Hematopoietic multipotent progenitor cell treated with erythropoietin and hydrocortisone succinate and interleukin-3 and kit ligand, for 8 days (in vitro differentiated cells): ENCODE measurements at regions not wholly inside any gene's neighbourhood (a gene's known extent, or its start where the extent isn't known, plus 50 kb on each side); places are given as distances from the start of the nearest gene placed in this dataset.
"Not testable (repeated sequence)": the region's sequence is repeated elsewhere in the genome, so short reads cannot be mapped to it uniquely, and the experiment has no call there.

Experiments used
- DNase-seq: peaks from one replicate; pipeline ENCODE4 v3.0.0-alpha.2; 2015

GRCh38 chr7:91719008-91719407 lies 161.5 kb downstream of the MTERF1 start:
- DNase-seq = no peak

- no peak for DNase-seq
These were observed 160.1 kb downstream of the MTERF1 start for GRCh38 chr7:91720260-91720937.

GRCh38 chr7:91722831-91723230 lies 157.7 kb downstream of the MTERF1 start:
- DNase-seq = no peak

- not testable (repeated sequence) for DNase-seq
These were observed 151.5 kb downstream of the MTERF1 start for GRCh38 chr7:91729046-91729445.

GRCh38 chr7:91731976-91732375 lies 148.5 kb downstream of the MTERF1 start:
- DNase-seq = no peak

GRCh38 chr7:91749418-91749817 lies 131.1 kb downstream of the MTERF1 start:
- no peak for DNase-seq

- DNase-seq = no peak
These were observed 130.4 kb downstream of the MTERF1 start for GRCh38 chr7:91750091-91750490.

- DNase-seq = no peak
These were observed 128.4 kb downstream of the MTERF1 start for GRCh38 chr7:91752102-91752501.

GRCh38 chr7:91754280-91754679 lies 126.2 kb downstream of the MTERF1 start:
- not testable (repeated sequence) for DNase-seq

- not testable (repeated sequence) for DNase-seq
These were observed 125.4 kb downstream of the MTERF1 start for GRCh38 chr7:91755121-91755520.

GRCh38 chr7:91759205-91759863 lies 121.2 kb downstream of the MTERF1 start:
- no peak for DNase-seq

GRCh38 chr7:91767820-91768219 lies 112.7 kb downstream of the MTERF1 start:
- no peak for DNase-seq

- DNase-seq = no peak
These were observed 109.1 kb downstream of the MTERF1 start for GRCh38 chr7:91771394-91771793.

GRCh38 chr7:91771921-91772815 lies 108.3 kb downstream of the MTERF1 start:
- DNase-seq = no peak

GRCh38 chr7:91776171-91776570 lies 104.3 kb downstream of the MTERF1 start:
- no peak for DNase-seq

GRCh38 chr7:91777522-91777921 lies 103.0 kb downstream of the MTERF1 start:
- DNase-seq = no peak

GRCh38 chr7:91778416-91778815 lies 102.1 kb downstream of the MTERF1 start:
- DNase-seq = no peak

GRCh38 chr7:91780521-91780920 lies 100.0 kb downstream of the MTERF1 start:
- no peak for DNase-seq

- peak; percentile 20 for DNase-seq
These were observed 96.0 kb downstream of the MTERF1 start for GRCh38 chr7:91784469-91784868.

- no peak for DNase-seq
These were observed 92.6 kb downstream of the MTERF1 start for GRCh38 chr7:91787931-91788330.

- DNase-seq = no peak
These were observed 91.4 kb downstream of the MTERF1 start for GRCh38 chr7:91789086-91789485.

- DNase-seq = no peak
These were observed 90.9 kb downstream of the MTERF1 start for GRCh38 chr7:91789558-91789957.

- DNase-seq = not testable (repeated sequence)
These were observed 89.9 kb downstream of the MTERF1 start for GRCh38 chr7:91790646-91791045.

- DNase-seq = no peak
These were observed 84.4 kb downstream of the MTERF1 start for GRCh38 chr7:91796122-91796521.
